Mucosa of descending colon (tissue), 3 donors: ENCODE measurements at regions not wholly inside any gene's neighbourhood (a gene's known extent, or its start where the extent isn't known, plus 50 kb on each side); places are given as distances from the start of the nearest gene placed in this dataset.

Experiments
- ATAC-seq: fragments of 200-7000 bp; cut with Tn5 transposase; one replicate; pipeline ENCODE4 v1.9.1; 2020; ENCODE audit warnings: mild to moderate bottlenecking, moderate library complexity
- DNase-seq, 3 donors: peaks; one replicate each; pipeline ENCODE4 v3.0.0-alpha.2; 2020
- H3K36me3 ChIP-seq: fragments of 200-600 bp; one replicate; pipeline ENCODE4 v1.8.0; 2021; ENCODE audit warnings: low read depth, mild to moderate bottlenecking
- H3K4me1 ChIP-seq: fragments of 200-600 bp; one replicate; pipeline ENCODE4 v1.8.0; 2021; ENCODE audit warnings: low read depth, mild to moderate bottlenecking
- H3K4me3 ChIP-seq: fragments of 200-600 bp; one replicate; pipeline ENCODE4 v1.8.0; 2021; ENCODE audit warnings: mild to moderate bottlenecking
- H3K9me3 ChIP-seq: fragments of 200-600 bp; one replicate; pipeline ENCODE4 v1.8.0; 2021; ENCODE audit warnings: mild to moderate bottlenecking
- CTCF ChIP-seq: fragments of 200-600 bp; IDR thresholded peaks from one replicate; pipeline ENCODE4 v1.8.0; 2022; ENCODE audit warnings: antibody characterized with exemption, mild to moderate bottlenecking
- intact Hi-C, 2 donors: fragments of 100-400 bp; cut with DNase I in 1 of 2; cut with micrococcal nuclease in 1 of 2; formaldehyde crosslinking; loops; one replicate each; pipeline versions ENCODE4 v1.11.0 to v1.11.1; 2022; cut with DNase I, micrococcal nuclease
- donor health status: DM: no; HTN: no; CAD: no; lungs with moderate emphysema.
- donor health status: DM: no; HTN: no; CAD: no.
- donor health status: DM: no; HTN: yes; CAD: no.

DNA sequence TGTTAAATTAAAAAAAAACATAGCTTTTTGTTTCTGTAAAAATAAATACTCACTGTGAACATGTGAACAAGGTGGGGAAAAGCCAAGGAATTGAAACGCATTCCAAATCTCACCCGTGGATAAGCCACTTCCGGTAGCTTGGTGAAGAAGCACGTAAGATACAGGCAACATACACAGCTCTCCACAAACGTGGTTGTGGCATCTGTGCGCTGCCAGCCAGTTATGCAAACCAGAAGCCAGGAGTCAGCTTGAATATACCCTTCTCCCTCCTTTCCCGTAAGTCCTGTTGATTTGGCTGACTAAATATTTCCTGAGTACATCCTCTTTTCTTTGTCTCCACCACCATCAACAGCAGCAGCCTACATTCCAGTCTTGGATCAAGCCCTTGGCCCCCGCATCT lies 486.2 kb downstream of the VRK1 start:
- Histone ChIP-seq H3K4me3 (no peak overlapping the region), H3K4me1 (no peaks in the 10 kb centered on the region), H3K9me3 (no peaks in the 10 kb centered on the region), H3K36me3 (no peaks in the 10 kb centered on the region)
- intact Hi-C loops = no loop called here
- TF ChIP-seq CTCF = no peak
- ATAC-seq (no peak), DNase-seq (no peak)

DNA sequence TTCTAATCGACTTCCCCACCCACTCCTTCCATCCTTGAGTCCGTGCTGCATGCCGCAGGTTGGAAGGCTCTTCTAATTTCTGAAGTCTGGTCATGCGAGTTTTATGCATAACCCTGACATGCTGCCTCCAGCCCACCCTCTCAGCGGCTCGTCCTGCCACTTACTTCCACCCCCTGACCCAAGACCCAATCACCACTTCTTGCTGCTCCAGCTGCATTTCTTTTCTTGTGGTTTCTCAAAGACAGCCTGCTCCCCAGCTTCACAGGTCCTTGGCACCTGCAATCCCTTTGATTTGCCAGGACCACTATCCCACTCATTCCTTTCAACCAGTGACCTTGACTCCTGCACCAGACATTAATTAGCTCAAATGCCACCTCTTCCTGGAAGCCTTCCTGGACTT lies 486.7 kb downstream of the VRK1 start:
- TF ChIP-seq CTCF = no peak
- intact Hi-C loops = no loop called here
- Histone ChIP-seq H3K4me1 (no peaks in the 10 kb centered on the region), H3K9me3 (no peaks in the 10 kb centered on the region), H3K36me3 (no peaks in the 10 kb centered on the region), H3K4me3 (no peak overlapping the region)
- no peak for DNase-seq
- ATAC-seq = no peak

DNA sequence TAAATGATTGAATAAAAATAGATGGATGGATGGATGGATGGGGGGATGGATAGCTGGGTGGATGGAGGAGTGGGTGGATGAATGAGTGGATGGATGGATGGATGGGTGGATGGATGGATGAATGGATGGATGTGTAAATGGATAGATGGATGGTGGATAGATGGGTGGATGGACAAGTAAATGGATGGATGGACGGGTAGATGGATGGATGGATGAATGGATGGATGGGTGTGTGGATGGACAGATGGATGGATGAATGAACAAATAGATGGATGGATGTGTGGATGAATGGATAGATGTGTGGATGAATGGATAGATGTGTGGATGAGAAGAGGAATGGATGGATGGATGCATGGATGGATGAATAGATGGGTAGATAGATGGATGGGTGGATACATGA lies 490.8 kb downstream of the VRK1 start:
- H3K9me3 ChIP-seq = no peaks in the 10 kb centered on the region
- TF ChIP-seq CTCF = no peak
- no peaks in the 10 kb centered on the region for H3K4me1 ChIP-seq
- H3K4me3 ChIP-seq = no peak overlapping the region
- intact Hi-C loops = no loop called here
- ATAC-seq (no peak), DNase-seq (no peak)
- H3K36me3 ChIP-seq = no peaks in the 10 kb centered on the region

DNA sequence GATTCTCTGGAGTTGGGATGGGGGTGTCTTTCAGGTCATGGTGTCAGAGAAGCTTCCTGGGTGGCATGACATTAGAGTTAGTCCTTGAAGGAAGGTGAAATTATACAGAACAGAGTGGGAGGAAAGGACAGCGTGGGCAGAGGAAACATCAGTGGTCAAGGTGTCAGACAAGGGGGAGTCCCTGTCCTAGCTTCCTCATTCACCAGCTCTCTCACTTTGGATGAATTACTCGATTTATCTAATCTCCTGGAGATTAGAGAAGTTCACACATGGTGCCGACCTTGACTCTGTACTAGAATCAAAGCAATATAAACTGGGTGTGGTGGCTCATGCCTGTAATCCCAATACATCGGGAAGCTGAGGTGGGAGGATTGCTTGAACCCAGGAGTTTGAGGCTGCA lies 492.9 kb downstream of the VRK1 start:
- Histone ChIP-seq H3K9me3 (no peaks in the 10 kb centered on the region), H3K4me1 (no peaks in the 10 kb centered on the region), H3K4me3 (no peak overlapping the region), H3K36me3 (no peaks in the 10 kb centered on the region)
- intact Hi-C loops = no loop called here
- no peak for DNase-seq
- no peak for ATAC-seq
- no peak for TF ChIP-seq CTCF

GRCh38 chr14:97290977-97291376 lies 493.8 kb downstream of the VRK1 start:
- no peaks in the 10 kb centered on the region for H3K4me1 ChIP-seq
- no peak overlapping the region for H3K4me3 ChIP-seq
- intact Hi-C loops = no loop called here
- TF ChIP-seq CTCF = no peak
- no peaks in the 10 kb centered on the region for H3K36me3 ChIP-seq
- DNase-seq = no peak
- H3K9me3 ChIP-seq = no peaks in the 10 kb centered on the region
- ATAC-seq = no peak

DNA sequence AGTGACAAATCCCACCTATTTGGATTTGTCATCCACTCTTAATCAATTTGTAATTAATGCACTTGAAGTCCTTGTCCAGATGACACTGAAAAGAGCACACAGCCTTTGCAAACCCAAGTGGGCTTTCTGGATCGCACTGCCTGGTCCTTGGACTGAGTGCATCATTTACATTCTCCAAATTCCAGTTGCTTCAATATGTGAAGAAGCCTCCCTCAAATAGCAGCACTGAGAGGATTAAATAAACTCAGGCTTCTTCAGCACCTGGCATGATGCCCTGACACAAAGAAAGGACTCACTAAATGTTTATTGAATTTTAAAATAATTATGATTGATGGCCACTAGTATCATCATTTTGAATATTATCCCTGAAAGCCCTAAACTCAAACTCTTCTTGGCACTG lies 496.5 kb downstream of the VRK1 start:
- intact Hi-C loops = no loop called here
- no peaks in the 10 kb centered on the region for H3K4me1 ChIP-seq
- no peak for ATAC-seq
- TF ChIP-seq CTCF = no peak
- no peaks in the 10 kb centered on the region for H3K9me3 ChIP-seq
- DNase-seq = no peak
- H3K36me3 ChIP-seq = no peaks in the 10 kb centered on the region
- H3K4me3 ChIP-seq = no peak overlapping the region
